Parathyroid adenoma (tissue), 2 donors: ENCODE measurements at regions not wholly inside any gene's neighbourhood (a gene's known extent, or its start where the extent isn't known, plus 50 kb on each side); places are given as distances from the start of the nearest gene placed in this dataset.

Experiments
- H2AFZ ChIP-seq: fragments of 300-600 bp; sonication (generic); one replicate; pipeline ENCODE4 v1.7.0; 2017; ENCODE audit warnings: antibody characterized with exemption, mild to moderate bottlenecking
- H3K27ac ChIP-seq: fragments of 300-600 bp; sonication (generic); one replicate; pipeline ENCODE4 v1.7.0; 2017
- H3K27me3 ChIP-seq: fragments of 300-600 bp; sonication (generic); one replicate; pipeline ENCODE4 v1.7.0; 2017; ENCODE audit warnings: low read length; ENCODE audit not compliant: control insufficient read depth, insufficient read depth
- H3K36me3 ChIP-seq: fragments of 300-600 bp; sonication (generic); one replicate; pipeline ENCODE4 v1.7.0; 2017; ENCODE audit warnings: low read length; ENCODE audit not compliant: control insufficient read depth, insufficient read depth
- H3K4me1 ChIP-seq: fragments of 300-600 bp; sonication (generic); one replicate; pipeline ENCODE4 v1.7.0; 2017; ENCODE audit warnings: control low read depth
- H3K4me2 ChIP-seq: fragments of 300-600 bp; sonication (generic); one replicate; pipeline ENCODE4 v1.7.0; 2017; ENCODE audit warnings: low read length
- H3K4me3 ChIP-seq: fragments of 300-600 bp; sonication (generic); one replicate; pipeline ENCODE4 v1.7.0; 2017; ENCODE audit warnings: low read depth, low read length
- H3K79me2 ChIP-seq: fragments of 300-600 bp; sonication (generic); one replicate; pipeline ENCODE4 v1.7.0; 2017; ENCODE audit warnings: control low read depth
- H3K9ac ChIP-seq: fragments of 300-600 bp; sonication (generic); one replicate; pipeline ENCODE4 v1.7.0; 2017; ENCODE audit warnings: mild to moderate bottlenecking
- H3K9me3 ChIP-seq: fragments of 300-600 bp; sonication (generic); one replicate; pipeline ENCODE4 v1.7.0; 2017; ENCODE audit warnings: low read length; ENCODE audit not compliant: control insufficient read depth
- CTCF ChIP-seq: fragments of 300-600 bp; sonication (generic); IDR thresholded peaks from one replicate; pipeline ENCODE4 v1.7.0; 2017; ENCODE audit warnings: antibody characterized with exemption, mild to moderate bottlenecking
- donor health status: primary hyperparathyroidism.

- no peak overlapping the region for H3K9ac ChIP-seq
- H3K27ac ChIP-seq = no peak overlapping the region
- no peak overlapping the region for H3K4me3 ChIP-seq
- no peaks in the 10 kb centered on the region for H3K9me3 ChIP-seq
- no peaks in the 10 kb centered on the region for H3K36me3 ChIP-seq
- no peaks in the 10 kb centered on the region for H3K27me3 ChIP-seq
- no peaks in the 10 kb centered on the region for H3K4me1 ChIP-seq
- H3K79me2 ChIP-seq = no peaks in the 10 kb centered on the region
- no peak for TF ChIP-seq CTCF
- no peak overlapping the region for H3K4me2 ChIP-seq
- no peak overlapping the region for H2AFZ ChIP-seq
Measured at GRCh38 chr9:116073826-116074225, 79.8 kb upstream of the PAPPA start.

- H3K27ac ChIP-seq = no peak overlapping the region
- no peak overlapping the region for H3K4me3 ChIP-seq
- no peaks in the 10 kb centered on the region for H3K27me3 ChIP-seq
- H3K4me1 ChIP-seq = no peaks in the 10 kb centered on the region
- no peak overlapping the region for H3K4me2 ChIP-seq
- TF ChIP-seq CTCF = no peak
- no peaks in the 10 kb centered on the region for H3K9me3 ChIP-seq
- no peak overlapping the region for H2AFZ ChIP-seq
- no peaks in the 10 kb centered on the region for H3K36me3 ChIP-seq
- H3K9ac ChIP-seq = no peak overlapping the region
- no peaks in the 10 kb centered on the region for H3K79me2 ChIP-seq
Measured at GRCh38 chr9:116074658-116075057, 78.9 kb upstream of the PAPPA start.

- no peak overlapping the region for H3K4me2 ChIP-seq
- H3K4me1 ChIP-seq = no peaks in the 10 kb centered on the region
- TF ChIP-seq CTCF = no peak
- H3K27ac ChIP-seq = no peak overlapping the region
- H3K79me2 ChIP-seq = no peaks in the 10 kb centered on the region
- H3K9me3 ChIP-seq = no peaks in the 10 kb centered on the region
- no peaks in the 10 kb centered on the region for H3K27me3 ChIP-seq
- no peak overlapping the region for H3K9ac ChIP-seq
- no peaks in the 10 kb centered on the region for H3K36me3 ChIP-seq
- H3K4me3 ChIP-seq = no peak overlapping the region
- no peak overlapping the region for H2AFZ ChIP-seq
Measured at GRCh38 chr9:116075191-116075590, 78.4 kb upstream of the PAPPA start.

GRCh38 chr9:116078640-116079039 is 75.0 kb upstream of the PAPPA start:
- Histone ChIP-seq H3K36me3 (no peaks in the 10 kb centered on the region), H3K4me3 (no peak overlapping the region), H2AFZ (no peak overlapping the region), H3K9ac (no peak overlapping the region), H3K9me3 (no peaks in the 10 kb centered on the region), H3K27me3 (no peaks in the 10 kb centered on the region), H3K4me1 (no peaks in the 10 kb centered on the region), H3K4me2 (no peak overlapping the region), H3K27ac (no peak overlapping the region), H3K79me2 (no peaks in the 10 kb centered on the region)
- TF ChIP-seq CTCF = no peak

GRCh38 chr9:116080561-116080960 is 73.0 kb upstream of the PAPPA start:
- Histone ChIP-seq H3K9me3 (no peaks in the 10 kb centered on the region), H3K27me3 (no peaks in the 10 kb centered on the region), H3K4me1 (no peaks in the 10 kb centered on the region), H3K36me3 (no peaks in the 10 kb centered on the region), H3K4me2 (no peak overlapping the region), H3K79me2 (no peaks in the 10 kb centered on the region), H3K9ac (no peak overlapping the region), H3K4me3 (no peak overlapping the region), H2AFZ (no peak overlapping the region), H3K27ac (no peak overlapping the region)
- no peak for TF ChIP-seq CTCF
